Ovary (tissue), 3 donors: ENCODE measurements at regions not wholly inside any gene's neighbourhood (a gene's known extent, or its start where the extent isn't known, plus 50 kb on each side); places are given as distances from the start of the nearest gene placed in this dataset.

ENCODE experiments used
- CTCF ChIP-seq, 3 donors: fragments of 450-650 bp in 2 of 3; fragments of 200-600 bp in 1 of 3; IDR thresholded peaks; one replicate each; pipeline versions ENCODE4 v1.5.1 to v1.8.0; 2016 to 2022; ENCODE audit warnings: antibody characterized with exemption in 3 of 3, mild to moderate bottlenecking in 1 of 3
- EP300 ChIP-seq: sonication (generic); formaldehyde crosslinking; IDR thresholded peaks from one replicate; pipeline ENCODE4 v1.6.1; 2017; ENCODE audit warnings: antibody characterized with exemption
- donor health status: DM: no; HTN: no; CAD: no.

- TF ChIP-seq CTCF (IDR thresholded peaks at IDR 0.05): no peak
- no peak for TF ChIP-seq EP300
Measured at GRCh38 chr12:66963901-66964300, 285.0 kb upstream of the GRIP1 start.
